GM19035 (cell line): ENCODE measurements at regions not wholly inside any gene's neighbourhood (a gene's known extent, or its start where the extent isn't known, plus 50 kb on each side); places are given as distances from the start of the nearest gene placed in this dataset.
"Not testable (repeated sequence)": the region's sequence is repeated elsewhere in the genome, so short reads cannot be mapped to it uniquely, and the experiment has no call there.

Source experiments
- ATAC-seq: cut with Tn5 transposase; IDR thresholded peaks from one replicate; pipeline ENCODE4 v1.9.1; 2021; ENCODE audit not compliant: unreplicated experiment

DNA sequence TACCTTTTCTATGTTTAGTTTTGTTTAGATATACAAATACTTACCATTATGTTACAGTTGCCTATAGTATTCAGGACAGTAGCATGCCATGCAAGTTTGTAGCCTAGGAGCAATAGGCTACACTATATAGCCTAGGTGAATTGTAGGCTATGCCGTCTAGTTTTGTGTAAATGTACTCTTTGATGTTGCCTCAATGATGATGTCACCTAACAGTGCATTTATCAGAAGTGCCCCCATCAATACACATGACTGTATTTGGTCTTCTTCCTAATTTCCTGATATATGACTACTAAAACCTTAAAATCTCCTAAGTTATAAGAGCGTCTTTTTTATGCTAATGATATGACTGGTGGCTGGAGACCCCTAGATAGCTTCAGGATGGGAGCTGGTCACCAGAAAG, 394.4 kb upstream of the STXBP6 start:
- no peak for ATAC-seq

- ATAC-seq: not testable (repeated sequence)
These were observed 390.4 kb upstream of the STXBP6 start for GRCh38 chr14:25440382-25440781.

GRCh38 chr14:25436906-25437305, 387.0 kb upstream of the STXBP6 start:
- ATAC-seq: no peak

GRCh38 chr14:25436288-25436875, 386.4 kb upstream of the STXBP6 start:
- no peak for ATAC-seq

GRCh38 chr14:25431211-25432076, 381.5 kb upstream of the STXBP6 start:
- no peak for ATAC-seq

GRCh38 chr14:25430808-25431207, 380.9 kb upstream of the STXBP6 start:
- no peak for ATAC-seq

DNA sequence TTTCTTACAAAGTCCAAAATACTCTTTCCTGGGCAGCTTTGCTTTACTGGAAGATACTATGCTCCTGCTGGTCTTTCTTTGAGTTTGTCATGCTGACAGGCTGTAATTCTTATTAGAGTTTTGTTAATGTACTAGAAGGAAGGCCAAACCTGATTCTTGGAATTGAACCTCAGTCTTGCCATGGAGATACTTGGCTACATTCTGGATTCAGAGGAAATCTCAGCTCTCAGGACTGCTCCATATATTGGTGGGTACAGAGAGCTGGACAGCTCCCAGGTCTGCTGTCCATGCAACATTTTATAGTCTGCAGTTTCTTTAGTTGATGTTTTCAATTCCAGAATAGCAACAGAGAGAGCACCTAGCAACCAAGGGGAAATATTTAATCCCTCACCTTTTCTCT, 363.1 kb upstream of the STXBP6 start:
- no peak for ATAC-seq

DNA sequence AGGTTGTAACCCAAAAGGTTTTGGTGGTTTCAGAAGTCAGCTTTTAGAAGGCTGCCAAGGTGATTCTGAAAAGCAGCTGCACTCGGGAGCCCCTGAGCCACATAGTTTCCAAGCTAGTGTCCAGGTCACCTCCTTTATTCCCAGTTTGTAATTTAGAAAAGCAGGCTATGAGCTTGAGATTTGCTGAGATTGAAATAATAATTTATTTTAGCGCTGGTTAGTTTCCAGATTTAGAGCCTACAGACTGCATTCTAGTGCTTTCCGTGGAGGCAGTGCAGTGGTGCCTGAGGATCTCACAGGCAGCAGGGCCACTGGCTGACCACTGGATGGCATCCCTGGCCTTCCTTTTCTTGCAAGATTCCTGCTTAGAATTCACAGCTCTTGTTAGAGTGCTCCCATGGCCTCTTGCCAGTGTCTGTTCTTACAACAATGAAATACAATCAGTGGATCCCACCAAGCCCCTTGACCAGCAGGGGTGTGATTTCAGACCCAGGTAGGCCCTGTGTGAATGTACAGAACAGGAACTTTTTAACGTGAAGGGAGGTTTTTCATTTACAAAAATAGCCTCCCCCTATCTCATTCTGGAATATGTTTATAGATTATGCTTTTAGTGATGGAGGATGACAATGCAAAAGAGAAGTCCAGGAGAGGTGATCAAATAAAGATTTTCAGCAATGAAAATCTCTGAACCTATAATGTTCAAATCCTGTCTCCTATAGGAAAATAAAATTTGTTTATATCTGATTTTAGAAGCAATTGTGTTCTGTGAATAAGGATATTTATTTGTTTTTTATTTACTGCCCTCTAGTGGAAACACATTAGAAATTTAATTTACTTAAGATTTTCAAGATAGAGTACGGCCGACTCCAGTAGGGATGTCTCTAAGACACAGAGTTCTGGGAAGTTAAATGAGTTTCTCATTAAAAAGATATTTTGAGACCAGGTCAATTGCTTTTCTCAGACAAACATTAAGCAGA, 362.1 kb upstream of the STXBP6 start:
- no peak for ATAC-seq

GRCh38 chr14:25406818-25407217, 356.9 kb upstream of the STXBP6 start:
- ATAC-seq: no peak

GRCh38 chr14:25400607-25401206, 350.8 kb upstream of the STXBP6 start:
- ATAC-seq: no peak

- no peak for ATAC-seq
These were observed 346.2 kb upstream of the STXBP6 start for GRCh38 chr14:25396128-25396527.

DNA sequence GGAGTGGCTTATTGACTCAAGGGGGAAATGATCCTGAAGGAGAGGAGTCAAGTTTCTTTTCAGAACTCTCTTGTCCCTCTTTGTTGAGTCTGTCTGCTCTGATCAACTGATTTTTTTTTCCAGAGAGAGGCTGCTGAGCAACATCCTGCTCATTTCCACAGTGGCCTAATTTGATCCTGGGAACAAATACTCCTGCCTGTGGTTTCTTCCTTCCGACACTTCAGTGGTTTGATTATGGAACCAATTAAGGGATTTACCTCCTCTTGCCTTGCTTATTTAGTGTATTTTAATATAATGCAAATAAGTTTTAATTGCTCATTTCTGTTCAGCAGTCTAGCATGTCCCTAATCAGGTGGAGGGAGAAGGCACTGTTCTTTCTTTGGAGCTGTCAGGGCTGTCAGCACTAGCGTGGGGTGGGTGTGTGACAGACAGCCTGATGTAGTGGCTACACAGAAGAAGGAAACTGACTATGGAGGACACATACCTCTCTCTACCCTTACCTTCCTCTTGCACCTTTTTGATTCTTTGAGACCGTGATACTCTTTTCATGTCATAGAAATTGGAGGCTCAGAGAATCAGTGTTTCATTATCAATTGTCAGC, 344.9 kb upstream of the STXBP6 start:
- ATAC-seq: no peak

- ATAC-seq: no peak
These were observed 344.4 kb upstream of the STXBP6 start for GRCh38 chr14:25394356-25394755.

DNA sequence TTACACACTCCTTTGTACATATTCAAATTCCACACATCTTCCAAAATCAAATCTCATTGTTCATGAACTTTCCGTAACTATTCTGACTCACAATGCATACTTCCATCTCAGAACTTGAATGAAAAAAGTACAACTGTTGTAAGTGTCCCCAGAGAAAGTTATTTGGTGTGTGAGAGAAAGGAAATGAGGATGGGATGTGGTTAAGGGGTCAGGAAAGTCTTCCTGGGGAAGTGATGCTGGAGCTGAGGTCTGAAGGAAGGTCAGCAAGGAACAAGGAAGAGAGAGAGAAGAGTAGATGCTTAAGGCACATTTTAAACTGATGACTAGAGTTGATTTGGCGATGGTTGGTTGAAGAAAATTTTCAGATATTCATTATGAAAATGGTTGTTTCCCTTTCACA, 340.0 kb upstream of the STXBP6 start:
- ATAC-seq: no peak

GRCh38 chr14:25381498-25381897, 331.6 kb upstream of the STXBP6 start:
- no peak for ATAC-seq

DNA sequence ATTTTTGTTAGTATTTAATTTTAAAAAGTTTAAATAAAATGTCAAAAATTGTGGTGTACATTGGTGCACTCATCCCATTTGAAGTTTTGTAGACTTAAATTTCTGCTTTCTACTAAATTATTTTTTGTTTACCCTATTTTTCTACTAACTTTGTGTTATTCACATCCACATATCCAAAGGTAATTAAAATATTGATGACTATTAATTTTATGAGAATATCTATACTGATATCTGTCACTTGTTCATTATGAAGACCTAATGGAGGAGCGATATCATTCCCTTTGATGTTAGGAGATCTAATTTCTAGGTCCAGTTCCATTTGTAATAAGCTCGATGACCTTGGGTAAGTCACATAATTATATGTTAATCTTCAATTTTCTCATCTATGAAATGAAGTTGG, 325.7 kb upstream of the STXBP6 start:
- no peak for ATAC-seq

DNA sequence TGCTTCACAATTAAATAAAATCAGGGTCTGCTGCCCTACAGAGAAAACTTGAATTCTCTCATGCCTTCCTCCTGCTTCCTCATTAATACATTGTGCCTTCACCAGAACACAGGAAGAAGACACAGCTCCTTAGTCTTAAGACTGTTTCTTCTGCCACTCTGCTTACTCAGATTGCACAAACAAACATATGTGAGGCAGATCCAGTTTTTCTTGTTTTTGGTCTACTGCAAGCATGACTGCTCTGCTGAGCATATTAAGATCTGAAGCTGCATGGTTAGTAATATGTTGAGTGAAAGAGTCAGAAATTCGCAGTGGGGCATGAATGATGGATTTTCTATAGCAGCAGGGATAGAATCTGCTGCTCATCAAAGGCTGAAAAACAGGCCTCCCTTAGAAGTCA, 321.1 kb upstream of the STXBP6 start:
- no peak for ATAC-seq

GRCh38 chr14:25370057-25370456, 320.1 kb upstream of the STXBP6 start:
- ATAC-seq: not testable (repeated sequence)

DNA sequence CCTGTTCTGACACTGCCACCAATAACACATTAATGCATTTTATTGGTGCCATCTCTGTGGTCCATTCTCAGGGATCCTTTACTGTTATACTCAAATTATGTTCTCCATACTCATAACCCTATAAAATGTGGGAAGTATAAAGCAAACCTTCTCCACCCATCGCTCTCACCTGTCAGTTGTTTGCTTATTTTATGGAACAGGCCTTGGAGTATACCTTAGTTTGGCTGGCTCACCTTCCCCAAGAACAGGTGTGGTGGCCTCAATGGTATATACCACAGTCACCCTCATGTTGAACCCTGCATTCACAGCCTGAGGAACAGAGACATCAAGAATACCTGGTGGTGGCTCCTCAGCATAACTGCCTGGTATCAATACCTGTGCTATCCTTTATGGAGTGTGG, 308.4 kb upstream of the STXBP6 start:
- ATAC-seq: no peak

GRCh38 chr14:25351269-25351668, 301.3 kb upstream of the STXBP6 start:
- no peak for ATAC-seq

- ATAC-seq: no peak
These were observed 300.9 kb upstream of the STXBP6 start for GRCh38 chr14:25350802-25351201.
